HL-60 (cell line): ENCODE measurements at regions not wholly inside any gene's neighbourhood (a gene's known extent, or its start where the extent isn't known, plus 50 kb on each side); places are given as distances from the start of the nearest gene placed in this dataset.
"Not testable (repeated sequence)": the region's sequence is repeated elsewhere in the genome, so short reads cannot be mapped to it uniquely, and the experiment has no call there.

Experiments
- DNase-seq, 2 experiments: peaks; one replicate each; pipeline ENCODE4 v3.0.0-alpha.2; 2010 to 2020; ENCODE audit warnings: low read depth in 1 of 2, low spot score in 1 of 2
- H3K27ac ChIP-seq: fragments of 250-450 bp; sonication (Bioruptor Pico); replicated peaks from 2 replicates; pipeline ENCODE4 v1.5.1; 2020; ENCODE audit warnings: mild to moderate bottlenecking, moderate library complexity
- H3K27me3 ChIP-seq: fragments of 250-450 bp; sonication (Bioruptor Pico); 2 replicates; pipeline ENCODE4 v1.5.1; 2021; ENCODE audit warnings: mild to moderate bottlenecking, moderate library complexity; ENCODE audit not compliant: insufficient read depth, poor library complexity, severe bottlenecking
- H3K4me3 ChIP-seq: replicated peaks from 2 replicates; pipeline ENCODE4 v1.5.1; 2011; ENCODE audit warnings: mild to moderate bottlenecking, control low read depth, low read length; ENCODE audit not compliant: insufficient read depth
- GABPA ChIP-seq: IDR thresholded peaks from 2 replicates; pipeline ENCODE4 v1.6.1; 2012; ENCODE audit warnings: low read depth
- POLR2AphosphoS5 ChIP-seq: IDR thresholded peaks from 2 replicates; pipeline ENCODE4 v1.6.1; 2012; ENCODE audit warnings: low read depth
- SPI1 ChIP-seq: IDR thresholded peaks from 2 replicates; pipeline ENCODE4 v1.6.1; 2012; ENCODE audit warnings: low read depth, mild to moderate bottlenecking, borderline replicate concordance
- TF ChIP-seq, protein P1 (sequence below): IDR thresholded peaks from one replicate; pipeline ENCODE4 v1.5.1; 2011; ENCODE audit warnings: low read length, control low read depth, inconsistent platforms; ENCODE audit not compliant: insufficient read depth
- TF ChIP-seq, protein P2 (sequence below): IDR thresholded peaks from 2 replicates; pipeline ENCODE4 v1.6.1; 2012; ENCODE audit warnings: low read depth; ENCODE audit not compliant: insufficient replicate concordance

DNA sequence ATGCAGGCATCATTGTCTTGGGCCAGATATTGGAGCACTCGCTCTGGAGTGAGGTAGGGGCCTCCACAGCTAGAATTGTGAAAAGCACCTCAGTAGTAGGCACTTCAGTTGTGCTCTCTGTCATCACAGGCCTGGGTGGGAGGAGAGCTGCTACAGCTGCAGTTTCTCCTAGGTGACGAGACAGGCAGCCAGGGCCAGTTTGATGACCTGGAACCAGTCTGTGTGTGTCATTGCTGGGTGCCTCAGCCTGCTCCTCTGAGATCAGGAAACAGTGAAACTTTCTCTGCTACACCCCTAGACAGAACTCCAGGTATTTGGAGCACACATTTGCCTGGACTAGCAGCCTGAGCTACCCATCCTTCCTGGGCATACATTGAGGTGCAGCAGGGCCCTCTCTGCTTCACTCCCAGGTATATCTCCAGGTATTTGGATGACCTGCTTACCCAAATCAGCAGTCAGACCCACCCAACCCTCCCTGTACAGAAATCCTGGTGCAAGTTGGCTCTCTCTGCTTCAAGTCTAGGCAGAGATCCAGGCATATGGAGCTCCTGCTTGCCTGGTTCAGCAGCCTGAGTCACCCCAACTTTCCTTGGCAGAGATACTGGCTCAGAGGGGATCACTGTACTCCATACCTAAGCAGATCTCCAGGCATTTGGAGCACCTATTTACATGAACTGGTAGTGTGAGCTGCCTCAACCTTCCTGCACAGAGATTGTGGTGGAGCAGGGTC, 54.3 kb upstream of the SGO1 start:
- TF ChIP-seq, protein P1, sequence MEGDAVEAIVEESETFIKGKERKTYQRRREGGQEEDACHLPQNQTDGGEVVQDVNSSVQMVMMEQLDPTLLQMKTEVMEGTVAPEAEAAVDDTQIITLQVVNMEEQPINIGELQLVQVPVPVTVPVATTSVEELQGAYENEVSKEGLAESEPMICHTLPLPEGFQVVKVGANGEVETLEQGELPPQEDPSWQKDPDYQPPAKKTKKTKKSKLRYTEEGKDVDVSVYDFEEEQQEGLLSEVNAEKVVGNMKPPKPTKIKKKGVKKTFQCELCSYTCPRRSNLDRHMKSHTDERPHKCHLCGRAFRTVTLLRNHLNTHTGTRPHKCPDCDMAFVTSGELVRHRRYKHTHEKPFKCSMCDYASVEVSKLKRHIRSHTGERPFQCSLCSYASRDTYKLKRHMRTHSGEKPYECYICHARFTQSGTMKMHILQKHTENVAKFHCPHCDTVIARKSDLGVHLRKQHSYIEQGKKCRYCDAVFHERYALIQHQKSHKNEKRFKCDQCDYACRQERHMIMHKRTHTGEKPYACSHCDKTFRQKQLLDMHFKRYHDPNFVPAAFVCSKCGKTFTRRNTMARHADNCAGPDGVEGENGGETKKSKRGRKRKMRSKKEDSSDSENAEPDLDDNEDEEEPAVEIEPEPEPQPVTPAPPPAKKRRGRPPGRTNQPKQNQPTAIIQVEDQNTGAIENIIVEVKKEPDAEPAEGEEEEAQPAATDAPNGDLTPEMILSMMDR, result no peak
- TF ChIP-seq POLR2AphosphoS5, result no peak
- TF ChIP-seq, protein P2, sequence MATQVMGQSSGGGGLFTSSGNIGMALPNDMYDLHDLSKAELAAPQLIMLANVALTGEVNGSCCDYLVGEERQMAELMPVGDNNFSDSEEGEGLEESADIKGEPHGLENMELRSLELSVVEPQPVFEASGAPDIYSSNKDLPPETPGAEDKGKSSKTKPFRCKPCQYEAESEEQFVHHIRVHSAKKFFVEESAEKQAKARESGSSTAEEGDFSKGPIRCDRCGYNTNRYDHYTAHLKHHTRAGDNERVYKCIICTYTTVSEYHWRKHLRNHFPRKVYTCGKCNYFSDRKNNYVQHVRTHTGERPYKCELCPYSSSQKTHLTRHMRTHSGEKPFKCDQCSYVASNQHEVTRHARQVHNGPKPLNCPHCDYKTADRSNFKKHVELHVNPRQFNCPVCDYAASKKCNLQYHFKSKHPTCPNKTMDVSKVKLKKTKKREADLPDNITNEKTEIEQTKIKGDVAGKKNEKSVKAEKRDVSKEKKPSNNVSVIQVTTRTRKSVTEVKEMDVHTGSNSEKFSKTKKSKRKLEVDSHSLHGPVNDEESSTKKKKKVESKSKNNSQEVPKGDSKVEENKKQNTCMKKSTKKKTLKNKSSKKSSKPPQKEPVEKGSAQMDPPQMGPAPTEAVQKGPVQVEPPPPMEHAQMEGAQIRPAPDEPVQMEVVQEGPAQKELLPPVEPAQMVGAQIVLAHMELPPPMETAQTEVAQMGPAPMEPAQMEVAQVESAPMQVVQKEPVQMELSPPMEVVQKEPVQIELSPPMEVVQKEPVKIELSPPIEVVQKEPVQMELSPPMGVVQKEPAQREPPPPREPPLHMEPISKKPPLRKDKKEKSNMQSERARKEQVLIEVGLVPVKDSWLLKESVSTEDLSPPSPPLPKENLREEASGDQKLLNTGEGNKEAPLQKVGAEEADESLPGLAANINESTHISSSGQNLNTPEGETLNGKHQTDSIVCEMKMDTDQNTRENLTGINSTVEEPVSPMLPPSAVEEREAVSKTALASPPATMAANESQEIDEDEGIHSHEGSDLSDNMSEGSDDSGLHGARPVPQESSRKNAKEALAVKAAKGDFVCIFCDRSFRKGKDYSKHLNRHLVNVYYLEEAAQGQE, result no peak
- H3K27me3 ChIP-seq, result no peaks in the 10 kb centered on the region
- H3K4me3 ChIP-seq, result no peak overlapping the region
- no peak overlapping the region for H3K27ac ChIP-seq
- DNase-seq, result no peak

DNA sequence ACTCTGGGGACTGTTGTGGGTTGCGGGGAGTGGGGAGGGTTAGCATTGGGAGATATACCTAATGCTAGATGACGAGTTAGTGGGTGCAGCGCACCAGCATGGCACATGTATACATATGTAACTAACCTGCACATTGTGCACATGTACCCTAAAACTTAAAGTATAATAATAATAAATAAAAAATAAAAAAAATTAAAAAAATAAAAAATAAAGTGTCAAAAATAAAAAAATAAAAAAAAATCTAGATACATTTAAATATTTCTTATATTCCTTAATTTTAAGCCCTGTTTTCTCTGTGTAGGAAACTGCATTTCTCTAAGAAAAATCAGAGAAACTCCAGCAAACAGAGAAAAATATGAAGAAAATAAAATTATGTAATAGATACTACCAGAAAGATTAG, 52.2 kb upstream of the SGO1 start:
- not testable (repeated sequence) for H3K27me3 ChIP-seq, H3K4me3 ChIP-seq, DNase-seq, H3K27ac ChIP-seq

DNA sequence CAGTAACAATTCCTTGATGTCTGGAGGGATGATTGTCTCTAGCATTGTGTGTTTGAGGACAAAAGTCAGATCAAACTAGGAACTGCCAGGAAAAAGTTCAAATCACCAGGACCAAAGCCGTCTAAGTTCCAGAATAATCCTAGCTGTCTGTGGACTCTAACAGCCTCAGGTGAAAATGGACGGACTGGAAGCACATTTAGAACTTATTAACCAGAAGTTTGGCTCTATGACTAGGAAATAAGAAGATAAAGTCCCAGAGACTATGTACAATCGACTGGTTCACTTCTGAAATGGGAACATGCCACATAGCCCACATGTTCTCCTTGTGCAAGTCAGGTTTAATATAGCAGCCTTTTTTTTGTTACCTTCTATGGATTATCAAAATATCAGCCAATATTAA, 50.6 kb upstream of the SGO1 start:
- no peak overlapping the region for H3K27ac ChIP-seq
- H3K4me3 ChIP-seq, result no peak overlapping the region
- no peak for TF ChIP-seq GABPA
- TF ChIP-seq, protein P2, result no peak
- no peak for TF ChIP-seq POLR2AphosphoS5
- TF ChIP-seq SPI1, result no peak
- TF ChIP-seq, protein P1, result no peak
- H3K27me3 ChIP-seq, result no peaks in the 10 kb centered on the region
- DNase-seq, result no peak
